ENCODE measurements at regions not wholly inside any gene's neighbourhood (a gene's known extent, or its start where the extent isn't known, plus 50 kb on each side); places are given as distances from the start of the nearest gene placed in this dataset.

GRCh38 chr6:51479296-51479695 is 608.1 kb downstream of the PKHD1 start:
- Histone ChIP-seq H2AFZ (ENCODE audit: low read length) (no peak overlapping the region), H3K4me2 (ENCODE audit: low read depth, low read length) (no peak overlapping the region), H3K79me2 (ENCODE audit: insufficient read depth, low read length) (no peaks in the 10 kb centered on the region), H3K27ac (ENCODE audit: extremely low read length, insufficient read depth, low read length) (no peak overlapping the region), H3K36me3 (replicated peaks in 1 of 2; ENCODE audit: control insufficient read depth in 1 of 2, insufficient read depth in 2 of 2, low read length in 2 of 2) (no peaks in the 10 kb centered on the region), H3K4me1 (ENCODE audit: insufficient read depth, low read length) (peaks cover 19% of the 10 kb centered on the region), H4K20me1 (ENCODE audit: insufficient read depth, low read length) (no peaks in the 10 kb centered on the region), H3K9me3 (ENCODE audit: low read length) (no peaks in the 10 kb centered on the region), H3K27me3 (ENCODE audit: control insufficient read depth in 1 of 2, insufficient read depth in 2 of 2, low read length in 2 of 2) (no peaks in the 10 kb centered on the region), H3K9ac (ENCODE audit: insufficient read depth, low read depth, low read length) (no peak overlapping the region), H3K4me3 (replicated peaks in 1 of 3; ENCODE audit: insufficient read depth in 1 of 3, low read depth in 2 of 3, low read length in 3 of 3) (no peak overlapping the region)
- peak; percentile 69; the same call in 2 of the 3 replicates for ATAC-seq
- intact Hi-C loops (cut with micrococcal nuclease; ENCODE audit: unreplicated experiment) (no loop called here), in situ Hi-C loops (cut with HindIII; ENCODE audit: extremely low pct_ligation_motif_present, low pct_unique_long_range_greater_than_20kb) (no loop called here)
- POLR2A ChIA-PET: no interaction called here
- WGBS (ENCODE audit: low lambda C conversion rate): 0% methylated on average over 1 of the region's 1 CpG
- DNase-seq (ENCODE audit: low spot score): peak; percentile 14
- CTCF ChIA-PET (ENCODE audit: low intra/inter-chr PET ratio, low total read pairs): no interaction called here
- FAIRE-seq: peak; percentile 39
- no TSS peak for BruUV-seq (replicated peaks)
- TF ChIP-seq TFDP2 (CRISPR knock-in tag; IDR thresholded peaks at IDR 0.05) (no peak), RARA (CRISPR knock-in tag; IDR thresholded peaks at IDR 0.05) (0 out of 2 replicates have a peak, but pooled peaks have one; percentile 10), ZFP37 (CRISPR knock-in tag; IDR thresholded peaks at IDR 0.05; ENCODE audit: borderline replicate concordance) (no peak), CEBPB (IDR thresholded peaks at IDR 0.05; ENCODE audit: borderline replicate concordance, low read depth, low read length) (peak; percentile 46; the same call in 1 of the 2 replicates), ZBTB20 (CRISPR knock-in tag; IDR thresholded peaks at IDR 0.05; ENCODE audit: borderline replicate concordance, low read depth) (peak; percentile 84; the same call in 1 of the 2 replicates), HHEX (CRISPR knock-in tag; IDR thresholded peaks at IDR 0.05) (peak; percentile 19; the same call in 1 of the 2 replicates), FOXO1 (CRISPR knock-in tag; IDR thresholded peaks at IDR 0.05) (no peak; the same call in 1 of the 2 replicates), ZNF644 (CRISPR knock-in tag; IDR thresholded peaks at IDR 0.05; ENCODE audit: low read depth) (peak; percentile 82), SALL1 (CRISPR knock-in tag; IDR thresholded peaks at IDR 0.05) (peak; percentile 25; the same call in 1 of the 2 replicates), ZNF446 (CRISPR knock-in tag; IDR thresholded peaks at IDR 0.05) (no peak), PAXIP1 (CRISPR knock-in tag; conservative IDR thresholded peaks at IDR 0.05) (peak; percentile 77), AHDC1 (CRISPR knock-in tag; IDR thresholded peaks at IDR 0.05; ENCODE audit: borderline replicate concordance) (peak; percentile 79; the same call in 1 of the 2 replicates), GATAD2A (CRISPR knock-in tag; IDR thresholded peaks at IDR 0.05) (peak; percentile 16; the same call in 1 of the 2 replicates), FOXJ3 (CRISPR knock-in tag; IDR thresholded peaks at IDR 0.05; ENCODE audit: borderline replicate concordance) (peak; percentile 52; the same call in 1 of the 2 replicates), FOXP1 (IDR thresholded peaks at IDR 0.05) (no peak), FOXP1 (CRISPR knock-in tag; IDR thresholded peaks at IDR 0.05) (peak; percentile 59), FOXA1 (IDR thresholded peaks at IDR 0.05) (0 out of 2 replicates have a peak, but pooled peaks have one; percentile 17), FOXA1 (CRISPR knock-in tag; IDR thresholded peaks at IDR 0.05) (no peak)
